ENCODE measurements at regions not wholly inside any gene's neighbourhood (a gene's known extent, or its start where the extent isn't known, plus 50 kb on each side); places are given as distances from the start of the nearest gene placed in this dataset.

- Histone ChIP-seq H2BK120ac (ENCODE audit: low read depth, low read length) (no peak overlapping the region), H3K4me3 (ENCODE audit: low read length) (no peak overlapping the region), H4K5ac (ENCODE audit: low read length) (no peak overlapping the region), H3K9ac (ENCODE audit: low read length) (no peak overlapping the region), H3K27ac (ENCODE audit: low read depth, low read length) (no peak overlapping the region), H4K8ac (ENCODE audit: low read depth, low read length) (no peak overlapping the region), H3K4me1 (ENCODE audit: control insufficient read depth, low read depth, low read length) (no peaks in the 10 kb centered on the region), H2AK5ac (ENCODE audit: low read length) (no peak overlapping the region), H3K79me2 (ENCODE audit: control insufficient read depth, insufficient read depth, low read length) (no peaks in the 10 kb centered on the region), H3K4me2 (ENCODE audit: low read length) (no peak overlapping the region), H3K18ac (ENCODE audit: low read length) (no peak overlapping the region), H3K27me3 (ENCODE audit: insufficient read depth, low read length, poor library complexity) (no peaks in the 10 kb centered on the region), H3K36me3 (ENCODE audit: control insufficient read depth, insufficient read depth, low read length) (no peaks in the 10 kb centered on the region), H2BK15ac (replicated peaks; ENCODE audit: low read depth) (no peak overlapping the region), H2BK5ac (ENCODE audit: low read length) (no peak overlapping the region), H3K79me1 (ENCODE audit: low read length) (no peaks in the 10 kb centered on the region), H3K4ac (ENCODE audit: low read depth, low read length) (no peak overlapping the region), H3K56ac (ENCODE audit: low read length) (no peak overlapping the region), H3K23ac (ENCODE audit: low read length) (no peak overlapping the region)
- no peak for DNase-seq
Measured at GRCh38 chr6:119921491-119922010, 572.0 kb upstream of the MAN1A1 start.

- Histone ChIP-seq H2BK15ac (replicated peaks; ENCODE audit: low read depth) (no peak overlapping the region), H3K4me3 (ENCODE audit: low read length) (no peak overlapping the region), H3K27ac (ENCODE audit: low read depth, low read length) (no peak overlapping the region), H3K27me3 (ENCODE audit: insufficient read depth, low read length, poor library complexity) (no peaks in the 10 kb centered on the region), H3K4me2 (ENCODE audit: low read length) (no peak overlapping the region), H4K5ac (ENCODE audit: low read length) (no peak overlapping the region), H3K4me1 (ENCODE audit: control insufficient read depth, low read depth, low read length) (no peaks in the 10 kb centered on the region), H3K18ac (ENCODE audit: low read length) (no peak overlapping the region), H3K79me1 (ENCODE audit: low read length) (no peaks in the 10 kb centered on the region), H4K8ac (ENCODE audit: low read depth, low read length) (no peak overlapping the region), H3K79me2 (ENCODE audit: control insufficient read depth, insufficient read depth, low read length) (no peaks in the 10 kb centered on the region), H3K56ac (ENCODE audit: low read length) (no peak overlapping the region), H3K36me3 (ENCODE audit: control insufficient read depth, insufficient read depth, low read length) (no peaks in the 10 kb centered on the region), H3K23ac (ENCODE audit: low read length) (no peak overlapping the region), H2AK5ac (ENCODE audit: low read length) (no peak overlapping the region), H3K4ac (ENCODE audit: low read depth, low read length) (no peak overlapping the region), H3K9ac (ENCODE audit: low read length) (no peak overlapping the region), H2BK5ac (ENCODE audit: low read length) (no peak overlapping the region), H2BK120ac (ENCODE audit: low read depth, low read length) (no peak overlapping the region)
- no CpG with 5 or more reads among the region's 1 CpG for WGBS (ENCODE audit: extremely low coverage, insufficient coverage, low lambda C conversion rate)
- no peak for DNase-seq
Measured at GRCh38 chr6:119917186-119917585, 567.6 kb upstream of the MAN1A1 start.

- Histone ChIP-seq H4K8ac (ENCODE audit: low read depth, low read length) (no peak overlapping the region), H2AK5ac (ENCODE audit: low read length) (no peak overlapping the region), H3K4ac (ENCODE audit: low read depth, low read length) (no peak overlapping the region), H3K36me3 (ENCODE audit: control insufficient read depth, insufficient read depth, low read length) (no peaks in the 10 kb centered on the region), H3K27ac (ENCODE audit: low read depth, low read length) (no peak overlapping the region), H2BK120ac (ENCODE audit: low read depth, low read length) (no peak overlapping the region), H3K9ac (ENCODE audit: low read length) (no peak overlapping the region), H3K4me2 (ENCODE audit: low read length) (no peak overlapping the region), H3K79me1 (ENCODE audit: low read length) (no peaks in the 10 kb centered on the region), H3K79me2 (ENCODE audit: control insufficient read depth, insufficient read depth, low read length) (no peaks in the 10 kb centered on the region), H3K4me1 (ENCODE audit: control insufficient read depth, low read depth, low read length) (no peaks in the 10 kb centered on the region), H3K56ac (ENCODE audit: low read length) (no peak overlapping the region), H3K23ac (ENCODE audit: low read length) (no peak overlapping the region), H3K4me3 (ENCODE audit: low read length) (no peak overlapping the region), H2BK15ac (replicated peaks; ENCODE audit: low read depth) (no peak overlapping the region), H4K5ac (ENCODE audit: low read length) (no peak overlapping the region), H3K27me3 (ENCODE audit: insufficient read depth, low read length, poor library complexity) (no peaks in the 10 kb centered on the region), H3K18ac (ENCODE audit: low read length) (no peak overlapping the region), H2BK5ac (ENCODE audit: low read length) (no peak overlapping the region)
- DNase-seq: no peak
- WGBS (ENCODE audit: extremely low coverage, insufficient coverage, low lambda C conversion rate): no CpG with 5 or more reads among the region's 2 CpGs
Measured at GRCh38 chr6:119915971-119916370, 566.4 kb upstream of the MAN1A1 start.

- Histone ChIP-seq H2BK120ac (ENCODE audit: low read depth, low read length) (no peak overlapping the region), H2BK5ac (ENCODE audit: low read length) (no peak overlapping the region), H4K8ac (ENCODE audit: low read depth, low read length) (no peak overlapping the region), H3K27me3 (ENCODE audit: insufficient read depth, low read length, poor library complexity) (no peaks in the 10 kb centered on the region), H3K4me3 (ENCODE audit: low read length) (no peak overlapping the region), H2AK5ac (ENCODE audit: low read length) (no peak overlapping the region), H3K23ac (ENCODE audit: low read length) (no peak overlapping the region), H3K18ac (ENCODE audit: low read length) (no peak overlapping the region), H2BK15ac (replicated peaks; ENCODE audit: low read depth) (no peak overlapping the region), H3K36me3 (ENCODE audit: control insufficient read depth, insufficient read depth, low read length) (no peaks in the 10 kb centered on the region), H3K27ac (ENCODE audit: low read depth, low read length) (no peak overlapping the region), H3K4me1 (ENCODE audit: control insufficient read depth, low read depth, low read length) (no peaks in the 10 kb centered on the region), H3K79me1 (ENCODE audit: low read length) (no peaks in the 10 kb centered on the region), H3K9ac (ENCODE audit: low read length) (no peak overlapping the region), H3K56ac (ENCODE audit: low read length) (no peak overlapping the region), H3K4ac (ENCODE audit: low read depth, low read length) (no peak overlapping the region), H4K5ac (ENCODE audit: low read length) (no peak overlapping the region), H3K4me2 (ENCODE audit: low read length) (no peak overlapping the region), H3K79me2 (ENCODE audit: control insufficient read depth, insufficient read depth, low read length) (no peaks in the 10 kb centered on the region)
- WGBS (ENCODE audit: extremely low coverage, insufficient coverage, low lambda C conversion rate): no CpG with 5 or more reads among the region's 3 CpGs
- no peak for DNase-seq
Measured at GRCh38 chr6:119908157-119908556, 558.6 kb upstream of the MAN1A1 start.

GRCh38 chr6:119902681-119903080, 553.1 kb upstream of the MAN1A1 start:
- Histone ChIP-seq H3K4me1 (ENCODE audit: control insufficient read depth, low read depth, low read length) (no peaks in the 10 kb centered on the region), H3K4ac (ENCODE audit: low read depth, low read length) (no peak overlapping the region), H2BK5ac (ENCODE audit: low read length) (no peak overlapping the region), H4K8ac (ENCODE audit: low read depth, low read length) (no peak overlapping the region), H2BK15ac (replicated peaks; ENCODE audit: low read depth) (no peak overlapping the region), H3K56ac (ENCODE audit: low read length) (no peak overlapping the region), H3K18ac (ENCODE audit: low read length) (no peak overlapping the region), H3K27ac (ENCODE audit: low read depth, low read length) (no peak overlapping the region), H3K23ac (ENCODE audit: low read length) (no peak overlapping the region), H3K9ac (ENCODE audit: low read length) (no peak overlapping the region), H2AK5ac (ENCODE audit: low read length) (no peak overlapping the region), H2BK120ac (ENCODE audit: low read depth, low read length) (no peak overlapping the region), H4K5ac (ENCODE audit: low read length) (no peak overlapping the region), H3K36me3 (ENCODE audit: control insufficient read depth, insufficient read depth, low read length) (no peaks in the 10 kb centered on the region), H3K79me2 (ENCODE audit: control insufficient read depth, insufficient read depth, low read length) (no peaks in the 10 kb centered on the region), H3K4me2 (ENCODE audit: low read length) (no peak overlapping the region), H3K27me3 (ENCODE audit: insufficient read depth, low read length, poor library complexity) (no peaks in the 10 kb centered on the region), H3K79me1 (ENCODE audit: low read length) (no peaks in the 10 kb centered on the region), H3K4me3 (ENCODE audit: low read length) (no peak overlapping the region)
- DNase-seq: no peak
- WGBS (ENCODE audit: extremely low coverage, insufficient coverage, low lambda C conversion rate): no CpG with 5 or more reads among the region's 1 CpG

GRCh38 chr6:119896806-119897205, 547.2 kb upstream of the MAN1A1 start:
- Histone ChIP-seq H3K27me3 (ENCODE audit: insufficient read depth, low read length, poor library complexity) (no peaks in the 10 kb centered on the region), H3K4ac (ENCODE audit: low read depth, low read length) (no peak overlapping the region), H3K79me1 (ENCODE audit: low read length) (no peaks in the 10 kb centered on the region), H3K23ac (ENCODE audit: low read length) (no peak overlapping the region), H3K9ac (ENCODE audit: low read length) (no peak overlapping the region), H3K36me3 (ENCODE audit: control insufficient read depth, insufficient read depth, low read length) (no peaks in the 10 kb centered on the region), H2BK5ac (ENCODE audit: low read length) (no peak overlapping the region), H3K4me3 (ENCODE audit: low read length) (no peak overlapping the region), H2AK5ac (ENCODE audit: low read length) (no peak overlapping the region), H2BK15ac (replicated peaks; ENCODE audit: low read depth) (no peak overlapping the region), H4K8ac (ENCODE audit: low read depth, low read length) (no peak overlapping the region), H3K4me2 (ENCODE audit: low read length) (no peak overlapping the region), H2BK120ac (ENCODE audit: low read depth, low read length) (no peak overlapping the region), H3K18ac (ENCODE audit: low read length) (no peak overlapping the region), H3K79me2 (ENCODE audit: control insufficient read depth, insufficient read depth, low read length) (no peaks in the 10 kb centered on the region), H3K56ac (ENCODE audit: low read length) (no peak overlapping the region), H3K4me1 (ENCODE audit: control insufficient read depth, low read depth, low read length) (no peaks in the 10 kb centered on the region), H4K5ac (ENCODE audit: low read length) (no peak overlapping the region), H3K27ac (ENCODE audit: low read depth, low read length) (no peak overlapping the region)
- DNase-seq: no peak
- no CpG with 5 or more reads among the region's 1 CpG for WGBS (ENCODE audit: extremely low coverage, insufficient coverage, low lambda C conversion rate)

Data from mesendoderm (in vitro differentiated cells).